ENCODE measurements at regions not wholly inside any gene's neighbourhood (a gene's known extent, or its start where the extent isn't known, plus 50 kb on each side); places are given as distances from the start of the nearest gene placed in this dataset.
"Not testable (repeated sequence)": the region's sequence is repeated elsewhere in the genome, so short reads cannot be mapped to it uniquely, and the experiment has no call there.

- H3K4me3 Mint-ChIP-seq = no peak overlapping the region
- H3K27me3 Mint-ChIP-seq (ENCODE audit: low read depth, poor library complexity) = peaks cover 4% of the 10 kb centered on the region
- TF ChIP-seq CTCF (IDR thresholded peaks at IDR 0.05) = no peak
- no peak overlapping the region for H3K27ac Mint-ChIP-seq
- DNase-seq = no peak
- no peaks in the 10 kb centered on the region for H3K36me3 Mint-ChIP-seq (ENCODE audit: low read depth)
- peaks cover 44% of the 10 kb centered on the region for H3K4me1 Mint-ChIP-seq
- peaks cover 10% of the 10 kb centered on the region for H3K9me3 Mint-ChIP-seq
Measured at GRCh38 chr15:59818336-59818735, 129.2 kb upstream of the BNIP2 start.

GRCh38 chr15:59817834-59818233, 128.7 kb upstream of the BNIP2 start:
- Mint-ChIP-seq H3K36me3 (ENCODE audit: low read depth) (no peaks in the 10 kb centered on the region), H3K27me3 (ENCODE audit: low read depth, poor library complexity) (peaks cover 4% of the 10 kb centered on the region), H3K27ac (no peak overlapping the region), H3K9me3 (peaks cover 5% of the 10 kb centered on the region), H3K4me1 (peaks cover 49% of the 10 kb centered on the region), H3K4me3 (no peak overlapping the region)
- DNase-seq = no peak
- no peak for TF ChIP-seq CTCF (IDR thresholded peaks at IDR 0.05)

- Mint-ChIP-seq H3K27me3 (ENCODE audit: low read depth, poor library complexity) (peaks cover 2% of the 10 kb centered on the region), H3K4me1 (peaks cover 56% of the 10 kb centered on the region), H3K4me3 (no peak overlapping the region), H3K9me3 (peaks cover 2% of the 10 kb centered on the region), H3K36me3 (ENCODE audit: low read depth) (no peaks in the 10 kb centered on the region), H3K27ac (peak overlapping the region; percentile 73)
- TF ChIP-seq CTCF (IDR thresholded peaks at IDR 0.05) = no peak
- DNase-seq = no peak
Measured at GRCh38 chr15:59817053-59817452, 127.9 kb upstream of the BNIP2 start.

GRCh38 chr15:59814409-59814808, 125.3 kb upstream of the BNIP2 start:
- Mint-ChIP-seq H3K27ac (no peak overlapping the region), H3K4me3 (no peak overlapping the region), H3K36me3 (ENCODE audit: low read depth) (no peaks in the 10 kb centered on the region), H3K9me3 (no peaks in the 10 kb centered on the region), H3K4me1 (peaks cover 53% of the 10 kb centered on the region), H3K27me3 (ENCODE audit: low read depth, poor library complexity) (no peaks in the 10 kb centered on the region)
- no peak for DNase-seq
- no peak for TF ChIP-seq CTCF (IDR thresholded peaks at IDR 0.05)

- Mint-ChIP-seq H3K4me1 (peaks cover 37% of the 10 kb centered on the region), H3K27me3 (ENCODE audit: low read depth, poor library complexity) (no peaks in the 10 kb centered on the region), H3K4me3 (no peak overlapping the region), H3K27ac (peak overlapping the region; percentile 31), H3K36me3 (ENCODE audit: low read depth) (no peaks in the 10 kb centered on the region), H3K9me3 (peaks cover 5% of the 10 kb centered on the region)
- DNase-seq = no peak
- TF ChIP-seq CTCF (IDR thresholded peaks at IDR 0.05) = no peak
Measured at GRCh38 chr15:59812889-59813288, 123.8 kb upstream of the BNIP2 start.

- Mint-ChIP-seq H3K36me3 (ENCODE audit: low read depth) (no peaks in the 10 kb centered on the region), H3K4me3 (no peak overlapping the region), H3K27ac (no peak overlapping the region), H3K4me1 (peaks cover 32% of the 10 kb centered on the region), H3K9me3 (peaks cover 10% of the 10 kb centered on the region), H3K27me3 (ENCODE audit: low read depth, poor library complexity) (no peaks in the 10 kb centered on the region)
- no peak for DNase-seq
- TF ChIP-seq CTCF (IDR thresholded peaks at IDR 0.05) = no peak
Measured at GRCh38 chr15:59812250-59812870, 123.2 kb upstream of the BNIP2 start.

- Mint-ChIP-seq H3K36me3 (ENCODE audit: low read depth) (peaks cover 33% of the 10 kb centered on the region), H3K27ac (peak overlapping the region; percentile 61), H3K4me1 (peaks cover 20% of the 10 kb centered on the region), H3K9me3 (peaks cover 55% of the 10 kb centered on the region), H3K4me3 (peak overlapping the region; percentile 61)
- not testable (repeated sequence) for H3K27me3 Mint-ChIP-seq (ENCODE audit: low read depth, poor library complexity)
- DNase-seq = peak; percentile 31
Measured at GRCh38 chr15:59803293-59803966, 114.3 kb upstream of the BNIP2 start.
